ENCODE measurements at regions not wholly inside any gene's neighbourhood (a gene's known extent, or its start where the extent isn't known, plus 50 kb on each side); places are given as distances from the start of the nearest gene placed in this dataset.

GRCh38 chr9:12954441-12954840, 179.6 kb downstream of the LURAP1L start:
- no peak for DNase-seq (ENCODE audit: low spot score)
- in situ Hi-C loops (cut with MboI; ENCODE audit: low sequenced_read_pairs, unreplicated experiment), result no loop called here
- no peak for TF ChIP-seq CTCF (IDR thresholded peaks at IDR 0.05; ENCODE audit: borderline replicate concordance, control extremely low read depth, extremely low read depth, insufficient read depth, missing control alignments)

GRCh38 chr9:12955510-12956163, 180.8 kb downstream of the LURAP1L start:
- in situ Hi-C loops (cut with MboI; ENCODE audit: low sequenced_read_pairs, unreplicated experiment), result no loop called here
- DNase-seq (ENCODE audit: low spot score), result no peak
- TF ChIP-seq CTCF (IDR thresholded peaks at IDR 0.05; ENCODE audit: borderline replicate concordance, control extremely low read depth, extremely low read depth, insufficient read depth, missing control alignments), result no peak

- TF ChIP-seq CTCF (IDR thresholded peaks at IDR 0.05; ENCODE audit: borderline replicate concordance, control extremely low read depth, extremely low read depth, insufficient read depth, missing control alignments), result no peak
- in situ Hi-C loops (cut with MboI; ENCODE audit: low sequenced_read_pairs, unreplicated experiment), result no loop called here
- DNase-seq (ENCODE audit: low spot score), result no peak
These were observed 181.4 kb downstream of the LURAP1L start for GRCh38 chr9:12956261-12956660.

GRCh38 chr9:12956805-12957204, 182.0 kb downstream of the LURAP1L start:
- no peak for TF ChIP-seq CTCF (IDR thresholded peaks at IDR 0.05; ENCODE audit: borderline replicate concordance, control extremely low read depth, extremely low read depth, insufficient read depth, missing control alignments)
- in situ Hi-C loops (cut with MboI; ENCODE audit: low sequenced_read_pairs, unreplicated experiment), result no loop called here
- DNase-seq (ENCODE audit: low spot score), result no peak

GRCh38 chr9:12958279-12958678, 183.5 kb downstream of the LURAP1L start:
- in situ Hi-C loops (cut with MboI; ENCODE audit: low sequenced_read_pairs, unreplicated experiment), result no loop called here
- no peak for DNase-seq (ENCODE audit: low spot score)
- TF ChIP-seq CTCF (IDR thresholded peaks at IDR 0.05; ENCODE audit: borderline replicate concordance, control extremely low read depth, extremely low read depth, insufficient read depth, missing control alignments), result no peak

GRCh38 chr9:12958708-12959107, 183.9 kb downstream of the LURAP1L start:
- no peak for TF ChIP-seq CTCF (IDR thresholded peaks at IDR 0.05; ENCODE audit: borderline replicate concordance, control extremely low read depth, extremely low read depth, insufficient read depth, missing control alignments)
- DNase-seq (ENCODE audit: low spot score), result no peak
- in situ Hi-C loops (cut with MboI; ENCODE audit: low sequenced_read_pairs, unreplicated experiment), result no loop called here
